IMR-90 (cell line): ENCODE measurements at regions not wholly inside any gene's neighbourhood (a gene's known extent, or its start where the extent isn't known, plus 50 kb on each side); places are given as distances from the start of the nearest gene placed in this dataset.

Source experiments
- ATAC-seq: fragments of 200-7000 bp; cut with Tn5 transposase; 2 replicates; pipeline ENCODE4 v1.9.1; 2020; ENCODE audit warnings: low read depth, mild to moderate bottlenecking, moderate library complexity
- BruUV-seq: library from RNA; stranded (reverse); fragments of 400-500 nt; replicated peaks from 2 replicates; lab custom pipeline; 2021; lab: Mats Ljungman, UMichigan
- CTCF ChIA-PET: fragments of 300-600 bp; formaldehyde crosslinking; extraction: SDS; loops from one replicate; lab custom pipeline; 2021; ENCODE audit warnings: antibody characterized with exemption; lab: Yijun Ruan, JAX
- POLR2A ChIA-PET: fragments of 300-600 bp; sonication (Branson Sonifier 250); formaldehyde crosslinking; loops from one replicate; lab custom pipeline; 2022; ENCODE audit warnings: antibody characterized with exemption; ENCODE audit not compliant: unreplicated experiment; lab: Charles Lee
- DNase-seq: peaks from one replicate; pipeline ENCODE4 v3.0.0; 2013
- H2AFZ ChIP-seq: replicated peaks from 2 replicates; pipeline ENCODE3; 2013; ENCODE audit warnings: low read length, mild to moderate bottlenecking; ENCODE audit not compliant: poor library complexity
- H2AK5ac ChIP-seq: 2 replicates; pipeline ENCODE4 v1.6.1; 2013; ENCODE audit warnings: low read depth, low read length, inconsistent platforms
- H2AK9ac ChIP-seq: replicated peaks from 2 replicates; pipeline ENCODE3; 2013; ENCODE audit warnings: mild to moderate bottlenecking, low read depth, low read length, moderate library complexity; ENCODE audit not compliant: poor library complexity
- H2BK120ac ChIP-seq: 2 replicates; pipeline ENCODE4 v1.6.1; 2013; ENCODE audit warnings: low read depth, low read length, inconsistent platforms
- H2BK15ac ChIP-seq: 3 replicates; pipeline ENCODE4 v1.6.1; 2013; ENCODE audit warnings: low read depth, low read length, inconsistent platforms
- H2BK20ac ChIP-seq: 2 replicates; pipeline ENCODE4 v1.6.1; 2013; ENCODE audit warnings: low read depth, mild to moderate bottlenecking, inconsistent platforms, low read length, moderate library complexity
- H2BK5ac ChIP-seq: 2 replicates; pipeline ENCODE4 v1.6.1; 2013; ENCODE audit warnings: mild to moderate bottlenecking, low read depth, low read length, inconsistent platforms; ENCODE audit not compliant: poor library complexity, severe bottlenecking
- H3K14ac ChIP-seq: replicated peaks from 2 replicates; pipeline ENCODE4 v1.6.1; 2013; ENCODE audit warnings: low read depth, low read length, inconsistent platforms
- H3K18ac ChIP-seq: 2 replicates; pipeline ENCODE4 v1.6.1; 2013; ENCODE audit warnings: low read depth, low read length, control low read depth
- H3K23ac ChIP-seq: 2 replicates; pipeline ENCODE4 v1.6.1; 2013; ENCODE audit warnings: low read depth, low read length, inconsistent platforms
- H3K27ac ChIP-seq: 2 replicates; pipeline ENCODE4 v1.5.1; 2013; ENCODE audit warnings: mild to moderate bottlenecking, control low read depth, low read length; ENCODE audit not compliant: insufficient read depth
- H3K27me3 ChIP-seq: 2 replicates; pipeline ENCODE4 v1.6.1; 2013; ENCODE audit warnings: low read length; ENCODE audit not compliant: control insufficient read depth, insufficient read depth
- H3K36me3 ChIP-seq: 2 replicates; pipeline ENCODE4 v1.6.1; 2013; ENCODE audit warnings: low read length, mixed read lengths; ENCODE audit not compliant: control insufficient read depth, insufficient read depth
- H3K4ac ChIP-seq: 2 replicates; pipeline ENCODE4 v1.6.1; 2013; ENCODE audit warnings: low read depth, low read length, inconsistent platforms
- H3K4me1 ChIP-seq: 2 replicates; pipeline ENCODE4 v1.6.1; 2013; ENCODE audit warnings: low read length, mixed read lengths; ENCODE audit not compliant: control insufficient read depth, insufficient read depth
- H3K4me2 ChIP-seq: 2 replicates; pipeline ENCODE4 v1.6.1; 2013; ENCODE audit warnings: low read depth, mild to moderate bottlenecking, control low read depth, low read length, moderate library complexity
- H3K4me3 ChIP-seq: 2 replicates; pipeline ENCODE4 v1.5.1; 2013; ENCODE audit warnings: low read depth, mild to moderate bottlenecking, control low read depth, low read length, moderate library complexity; ENCODE audit not compliant: insufficient read depth
- H3K56ac ChIP-seq: 2 replicates; pipeline ENCODE4 v1.6.1; 2013; ENCODE audit warnings: low read length, inconsistent platforms; ENCODE audit not compliant: insufficient read depth; ENCODE audit errors: extremely low read depth
- H3K79me1 ChIP-seq, 2 experiments: 2 replicates each; pipeline ENCODE4 v1.6.1; 2013; ENCODE audit warnings: low read length in 2 of 2, inconsistent platforms in 1 of 2, low read depth in 1 of 2
- H3K9ac ChIP-seq: 2 replicates; pipeline ENCODE4 v1.6.1; 2013; ENCODE audit warnings: low read depth, low read length, control low read depth
- H3K9me1 ChIP-seq: 2 replicates; pipeline ENCODE4 v1.6.1; 2013; ENCODE audit warnings: low read length, inconsistent platforms; ENCODE audit not compliant: insufficient read depth
- H3K9me3 ChIP-seq: 2 replicates; pipeline ENCODE4 v1.6.1; 2013; ENCODE audit warnings: low read length; ENCODE audit not compliant: control insufficient read depth, insufficient read depth
- H4K20me1 ChIP-seq: 2 replicates; pipeline ENCODE4 v1.6.1; 2013; ENCODE audit warnings: low read length, inconsistent platforms; ENCODE audit not compliant: insufficient read depth
- H4K5ac ChIP-seq: 2 replicates; pipeline ENCODE4 v1.6.1; 2013; ENCODE audit warnings: mild to moderate bottlenecking, low read depth, low read length, control low read depth
- H4K8ac ChIP-seq, 2 experiments: 2 replicates each; pipeline ENCODE4 v1.6.1; 2013; ENCODE audit warnings: low read depth in 2 of 2, low read length in 2 of 2, control low read depth in 1 of 2, inconsistent platforms in 1 of 2
- H4K91ac ChIP-seq: 2 replicates; pipeline ENCODE4 v1.6.1; 2013; ENCODE audit warnings: low read depth, low read length, inconsistent platforms; ENCODE audit not compliant: insufficient read depth
- CEBPB ChIP-seq: IDR thresholded peaks from 2 replicates; pipeline ENCODE4 v1.6.1; 2012; ENCODE audit warnings: low read depth, low read length, improper control_type of control experiment
- FOS ChIP-seq: fragments of 150-350 bp; IDR thresholded peaks from 2 replicates; pipeline ENCODE4 v1.6.1; 2016; ENCODE audit warnings: low read depth, low read length
- USF2 ChIP-seq: fragments of 150-350 bp; IDR thresholded peaks from 2 replicates; pipeline ENCODE4 v1.6.1; 2017; ENCODE audit warnings: mild to moderate bottlenecking, antibody characterized with exemption, low read length, low read depth
- WGBS, 2 experiments: methylation state at CpG; one replicate each; pipeline versions ENCODE4 v1.1.5 to v1.1.7; 2013; ENCODE audit warnings: missing lambda C conversion rate in 2 of 2; ENCODE audit not compliant: insufficient read length in 1 of 2; ENCODE audit errors: extremely low coverage in 2 of 2; 5-methylcytosine and 5-hydroxymethylcytosine counted together
- dilution Hi-C: fragments of 300-500 bp; cut with HindIII; formaldehyde crosslinking; loops from one replicate; pipeline ENCODE4 v1.14.3; 2018; ENCODE audit warnings: low sequenced_read_pairs; ENCODE audit not compliant: unreplicated experiment
- in situ Hi-C: fragments of 300-500 bp; cut with MboI; formaldehyde crosslinking; loops from 3 replicates; pipeline ENCODE4 v1.14.3; 2019; ENCODE audit warnings: low sequenced_read_pairs, inconsistent platforms, mixed read lengths
- intact Hi-C: fragments of 100-400 bp; cut with micrococcal nuclease; formaldehyde crosslinking; loops from 2 replicates; pipeline ENCODE4 v1.10.0; 2022

GRCh38 chr4:65773636-65774035 is 103.3 kb upstream of the EPHA5 start:
- Histone ChIP-seq H3K56ac (no peak overlapping the region), H2BK15ac (no peak overlapping the region), H3K4ac (no peak overlapping the region), H3K27me3 (no peaks in the 10 kb centered on the region), H4K8ac (no peak overlapping the region), H2BK20ac (no peak overlapping the region), H4K91ac (no peak overlapping the region), H2AK5ac (no peak overlapping the region), H3K14ac (no peak overlapping the region), H3K4me3 (no peak overlapping the region), H3K23ac (no peak overlapping the region), H3K9me1 (no peaks in the 10 kb centered on the region), H3K18ac (no peak overlapping the region), H3K79me1 (no peaks in the 10 kb centered on the region), H3K36me3 (no peaks in the 10 kb centered on the region), H3K9ac (no peak overlapping the region), H2AFZ (no peak overlapping the region), H3K4me1 (no peaks in the 10 kb centered on the region), H4K5ac (no peak overlapping the region), H3K4me2 (no peak overlapping the region), H2BK5ac (no peak overlapping the region), H2AK9ac (no peak overlapping the region), H2BK120ac (no peak overlapping the region), H3K27ac (no peak overlapping the region), H3K9me3 (peaks cover 20% of the 10 kb centered on the region), H4K20me1 (no peaks in the 10 kb centered on the region)
- POLR2A ChIA-PET = no interaction called here
- intact Hi-C loops (no loop called here), dilution Hi-C loops (no loop called here), in situ Hi-C loops (no loop called here)
- no peak for TF ChIP-seq USF2
- no peak for TF ChIP-seq FOS
- TF ChIP-seq CEBPB = no peak
- CTCF ChIA-PET = no interaction called here
- ATAC-seq (no peak), DNase-seq (no peak)
- no CpG with 5 or more reads among the region's 6 CpGs for WGBS, 2 experiments
- BruUV-seq = no TSS peak
